ENCODE measurements at regions not wholly inside any gene's neighbourhood (a gene's known extent, or its start where the extent isn't known, plus 50 kb on each side); places are given as distances from the start of the nearest gene placed in this dataset.
"Not testable (repeated sequence)": the region's sequence is repeated elsewhere in the genome, so short reads cannot be mapped to it uniquely, and the experiment has no call there.

- not testable (repeated sequence) for TF ChIP-seq CTCF (conservative IDR thresholded peaks at IDR 0.05; ENCODE audit: low read depth in 2 of 2); EZH2 (IDR thresholded peaks at IDR 0.05; ENCODE audit: low read depth, unreplicated experiment)
- TF ChIP-seq, protein P1, sequence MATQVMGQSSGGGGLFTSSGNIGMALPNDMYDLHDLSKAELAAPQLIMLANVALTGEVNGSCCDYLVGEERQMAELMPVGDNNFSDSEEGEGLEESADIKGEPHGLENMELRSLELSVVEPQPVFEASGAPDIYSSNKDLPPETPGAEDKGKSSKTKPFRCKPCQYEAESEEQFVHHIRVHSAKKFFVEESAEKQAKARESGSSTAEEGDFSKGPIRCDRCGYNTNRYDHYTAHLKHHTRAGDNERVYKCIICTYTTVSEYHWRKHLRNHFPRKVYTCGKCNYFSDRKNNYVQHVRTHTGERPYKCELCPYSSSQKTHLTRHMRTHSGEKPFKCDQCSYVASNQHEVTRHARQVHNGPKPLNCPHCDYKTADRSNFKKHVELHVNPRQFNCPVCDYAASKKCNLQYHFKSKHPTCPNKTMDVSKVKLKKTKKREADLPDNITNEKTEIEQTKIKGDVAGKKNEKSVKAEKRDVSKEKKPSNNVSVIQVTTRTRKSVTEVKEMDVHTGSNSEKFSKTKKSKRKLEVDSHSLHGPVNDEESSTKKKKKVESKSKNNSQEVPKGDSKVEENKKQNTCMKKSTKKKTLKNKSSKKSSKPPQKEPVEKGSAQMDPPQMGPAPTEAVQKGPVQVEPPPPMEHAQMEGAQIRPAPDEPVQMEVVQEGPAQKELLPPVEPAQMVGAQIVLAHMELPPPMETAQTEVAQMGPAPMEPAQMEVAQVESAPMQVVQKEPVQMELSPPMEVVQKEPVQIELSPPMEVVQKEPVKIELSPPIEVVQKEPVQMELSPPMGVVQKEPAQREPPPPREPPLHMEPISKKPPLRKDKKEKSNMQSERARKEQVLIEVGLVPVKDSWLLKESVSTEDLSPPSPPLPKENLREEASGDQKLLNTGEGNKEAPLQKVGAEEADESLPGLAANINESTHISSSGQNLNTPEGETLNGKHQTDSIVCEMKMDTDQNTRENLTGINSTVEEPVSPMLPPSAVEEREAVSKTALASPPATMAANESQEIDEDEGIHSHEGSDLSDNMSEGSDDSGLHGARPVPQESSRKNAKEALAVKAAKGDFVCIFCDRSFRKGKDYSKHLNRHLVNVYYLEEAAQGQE (IDR thresholded peaks at IDR 0.05; ENCODE audit: unreplicated experiment), result not testable (repeated sequence)
Observed at GRCh38 chr12:127983213-127983791, 283.7 kb upstream of the TMEM132C start.
